ENCODE measurements at regions not wholly inside any gene's neighbourhood (a gene's known extent, or its start where the extent isn't known, plus 50 kb on each side); places are given as distances from the start of the nearest gene placed in this dataset.
A peak's percentile ranks its signal among the peaks of the same experiment; 100 is the strongest.
"Not testable (repeated sequence)": the region's sequence is repeated elsewhere in the genome, so short reads cannot be mapped to it uniquely, and the experiment has no call there.

DNA sequence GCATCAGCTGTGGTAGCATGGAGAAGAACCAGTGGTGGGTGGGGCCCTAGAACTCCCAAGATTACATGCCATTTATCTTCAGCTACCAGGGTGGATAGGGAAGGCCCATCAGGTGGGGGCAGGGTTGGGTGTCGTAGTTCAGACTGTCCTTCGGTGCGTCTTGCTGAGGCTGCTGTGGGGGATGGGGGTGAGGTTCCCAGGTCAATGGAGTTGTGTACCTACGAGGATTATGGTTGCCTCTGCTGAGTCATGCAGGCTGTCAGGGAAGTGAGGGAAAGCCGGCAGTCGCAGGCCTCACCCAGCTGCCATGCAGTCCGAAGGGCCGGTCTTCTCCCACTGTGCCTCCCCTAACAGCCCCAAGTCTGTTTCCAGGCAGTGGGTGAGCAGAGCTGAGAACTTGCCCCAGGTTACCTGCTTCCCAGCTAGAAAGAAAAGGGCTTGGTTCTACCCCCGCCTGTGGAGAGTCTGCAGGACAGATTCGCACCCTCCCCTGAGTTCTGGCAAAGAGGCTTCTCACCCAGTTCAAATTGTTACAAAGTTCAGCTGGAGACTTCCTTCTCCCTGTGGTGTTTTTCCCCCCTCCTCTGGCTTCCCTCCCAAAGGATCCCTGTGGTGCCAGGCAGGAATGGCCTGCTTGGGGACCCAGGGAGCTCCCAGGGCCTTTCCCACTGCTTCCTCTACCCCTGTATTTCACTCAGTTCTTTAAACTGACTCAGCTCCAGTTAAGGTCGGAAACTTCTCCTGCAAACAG is 342.7 kb downstream of the KLF13 start:
- H3K27ac Mint-ChIP-seq; H3K4me3 Mint-ChIP-seq; H3K4me1 Mint-ChIP-seq; H3K9me3 Mint-ChIP-seq; H3K36me3 Mint-ChIP-seq; ATAC-seq (ENCODE audit: low read depth); DNase-seq: not testable (repeated sequence)
- H3K27me3 Mint-ChIP-seq: peaks cover 15% of the 10 kb centered on the region
- POLR2A ChIA-PET: interaction anchor here (0.6 kb wide), 1 partner anchor 935 kb away, joined by 4 read pairs; no protein-coding TSS in a partner anchor

DNA sequence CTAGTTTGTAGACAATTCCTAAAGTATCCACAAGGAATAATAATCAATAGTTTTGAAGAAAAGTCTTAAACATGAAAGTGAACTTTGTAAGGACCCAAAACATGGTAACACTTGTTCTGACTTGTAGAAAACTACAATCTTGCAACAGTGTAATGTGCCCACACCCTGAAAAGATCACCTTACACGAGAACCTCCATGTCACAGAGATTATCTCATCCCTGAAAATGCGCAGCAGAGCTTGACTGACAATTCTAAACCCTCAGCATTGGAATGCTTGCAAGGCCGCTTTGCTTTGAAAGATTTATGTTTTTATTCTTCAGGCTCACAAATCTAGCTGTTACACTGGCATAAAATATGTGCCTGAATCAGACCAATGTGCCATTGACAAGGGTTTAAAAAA is 346.6 kb downstream of the KLF13 start:
- H3K4me1 Mint-ChIP-seq; DNase-seq; H3K4me3 Mint-ChIP-seq; POLR2A ChIA-PET; ATAC-seq (ENCODE audit: low read depth); H3K36me3 Mint-ChIP-seq; H3K9me3 Mint-ChIP-seq; H3K27ac Mint-ChIP-seq: not testable (repeated sequence)
- peaks cover 10% of the 10 kb centered on the region for H3K27me3 Mint-ChIP-seq

GRCh38 chr15:31681529-31682259 is 348.6 kb upstream of the CHRNA7 start:
- H3K4me1 Mint-ChIP-seq; POLR2A ChIA-PET; H3K27me3 Mint-ChIP-seq; H3K27ac Mint-ChIP-seq; H3K9me3 Mint-ChIP-seq; H3K36me3 Mint-ChIP-seq; ATAC-seq (ENCODE audit: low read depth); DNase-seq; H3K4me3 Mint-ChIP-seq: not testable (repeated sequence)

DNA sequence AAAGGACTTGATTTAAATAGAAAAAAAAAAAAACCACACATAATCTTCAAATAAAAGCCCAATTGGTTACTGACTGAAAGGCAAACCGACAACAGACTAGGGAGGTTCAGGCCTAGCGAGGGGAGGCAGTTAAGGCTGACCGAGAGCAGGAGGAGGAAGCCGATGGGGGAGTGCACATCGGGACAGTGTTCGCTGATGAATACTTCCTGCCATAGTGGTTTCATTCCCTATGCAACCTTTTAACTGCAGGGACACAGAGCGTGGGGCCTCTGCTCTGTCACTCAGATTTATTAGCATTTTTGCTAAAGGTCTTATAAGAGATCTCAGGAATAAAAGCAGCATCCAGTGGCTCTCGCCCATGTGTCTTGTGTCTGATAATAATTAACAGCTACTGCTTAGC is 343.2 kb upstream of the CHRNA7 start:
- not testable (repeated sequence) for H3K4me3 Mint-ChIP-seq, H3K27me3 Mint-ChIP-seq

DNA sequence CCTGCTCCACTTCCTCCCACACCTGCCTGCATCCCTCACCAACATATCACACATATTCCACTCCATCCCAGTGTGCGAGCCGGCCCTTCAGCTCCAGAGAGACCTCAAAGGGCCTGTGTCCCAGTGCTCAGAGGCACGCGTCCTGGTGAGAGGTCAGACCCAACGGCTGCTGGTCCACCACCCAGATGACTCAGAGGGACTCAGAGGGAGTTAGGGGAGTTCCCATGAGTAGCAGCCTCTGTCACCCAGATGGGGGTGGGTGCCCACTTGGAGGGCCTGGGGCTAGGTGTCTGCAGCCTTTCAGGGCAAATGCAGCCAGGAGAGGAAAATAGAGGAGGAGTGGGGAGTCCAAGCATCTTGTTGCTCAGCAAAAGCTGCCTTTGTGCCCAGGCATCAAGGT is 333.8 kb upstream of the CHRNA7 start:
- H3K27me3 Mint-ChIP-seq, POLR2A ChIA-PET: not testable (repeated sequence)

More for the DNA sequence above, 343.2 kb upstream of the CHRNA7 start:
- H3K27ac Mint-ChIP-seq; H3K9me3 Mint-ChIP-seq; H3K4me1 Mint-ChIP-seq; POLR2A ChIA-PET; ATAC-seq (ENCODE audit: low read depth); H3K36me3 Mint-ChIP-seq; DNase-seq: not testable (repeated sequence)

GRCh38 chr15:31705076-31705678 is 325.1 kb upstream of the CHRNA7 start:
- H3K27me3 Mint-ChIP-seq; H3K4me3 Mint-ChIP-seq; H3K4me1 Mint-ChIP-seq; DNase-seq; H3K36me3 Mint-ChIP-seq; H3K27ac Mint-ChIP-seq; H3K9me3 Mint-ChIP-seq; ATAC-seq (ENCODE audit: low read depth); POLR2A ChIA-PET: not testable (repeated sequence)

More for the DNA sequence above, 333.8 kb upstream of the CHRNA7 start:
- not testable (repeated sequence) for H3K4me3 Mint-ChIP-seq; DNase-seq; H3K27ac Mint-ChIP-seq; H3K4me1 Mint-ChIP-seq; H3K36me3 Mint-ChIP-seq; ATAC-seq (ENCODE audit: low read depth); H3K9me3 Mint-ChIP-seq

DNA sequence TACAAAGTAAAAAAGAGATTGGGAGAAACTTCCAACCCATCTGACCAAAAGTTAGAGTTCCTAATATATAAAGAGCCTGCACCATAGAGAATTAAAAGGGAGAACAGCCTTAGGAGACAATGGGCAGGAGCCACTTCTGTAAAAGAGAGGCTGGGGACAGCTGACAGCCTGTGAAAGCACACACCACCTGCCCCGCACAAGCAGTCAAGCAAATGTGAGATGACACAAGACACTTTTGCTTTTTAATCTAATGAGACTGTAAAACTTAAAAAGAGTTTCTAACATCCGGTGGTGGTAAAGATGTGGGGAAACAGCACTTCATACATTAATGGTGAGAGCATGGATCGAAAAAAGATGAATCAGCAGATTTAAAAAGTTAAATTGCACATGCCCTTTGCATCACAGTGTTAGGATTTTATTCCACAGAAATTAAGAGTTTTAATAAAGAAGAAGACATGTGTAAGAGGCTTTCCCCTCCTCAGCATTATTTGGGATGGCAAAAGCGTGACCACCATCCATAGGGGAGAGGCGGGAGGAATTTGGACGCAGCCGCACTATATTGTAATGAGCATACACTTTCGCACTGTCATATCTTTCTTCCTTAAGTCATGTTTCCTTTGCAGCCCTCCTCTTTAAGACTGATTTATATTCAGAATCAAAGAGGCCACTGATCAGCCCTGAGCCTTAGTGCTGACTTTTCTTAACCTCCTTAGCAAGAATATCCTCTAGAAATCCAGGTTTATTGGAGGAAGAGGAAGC is 322.2 kb upstream of the CHRNA7 start:
- H3K4me3 Mint-ChIP-seq, H3K27me3 Mint-ChIP-seq, H3K9me3 Mint-ChIP-seq, H3K4me1 Mint-ChIP-seq, POLR2A ChIA-PET, H3K27ac Mint-ChIP-seq, H3K36me3 Mint-ChIP-seq, DNase-seq: not testable (repeated sequence)
- ATAC-seq (ENCODE audit: low read depth): peak; percentile 47

- H3K9me3 Mint-ChIP-seq; H3K27me3 Mint-ChIP-seq; H3K36me3 Mint-ChIP-seq; POLR2A ChIA-PET; H3K27ac Mint-ChIP-seq; DNase-seq; H3K4me3 Mint-ChIP-seq; H3K4me1 Mint-ChIP-seq; ATAC-seq (ENCODE audit: low read depth): not testable (repeated sequence)
These were observed 321.5 kb upstream of the CHRNA7 start for GRCh38 chr15:31708703-31709327.

DNA sequence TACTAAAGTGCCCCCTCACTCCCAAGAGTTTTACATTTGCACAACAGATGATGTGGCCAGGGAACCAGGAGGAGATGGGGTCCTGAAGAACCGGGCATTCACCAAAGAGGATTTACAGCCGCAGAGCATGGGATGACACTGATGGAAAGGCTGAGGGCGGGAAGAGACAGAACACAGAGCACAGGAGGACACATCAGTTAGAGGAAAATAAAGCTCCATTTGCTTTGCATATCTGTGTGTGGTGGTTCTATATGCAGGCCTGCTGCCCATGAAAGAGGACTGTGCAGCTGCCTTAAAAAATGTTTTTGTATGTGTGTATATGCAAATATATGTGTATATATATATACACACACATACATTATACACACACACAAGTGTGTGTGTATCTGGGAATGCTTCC is 320.8 kb upstream of the CHRNA7 start:
- H3K36me3 Mint-ChIP-seq: not testable (repeated sequence)

DNA sequence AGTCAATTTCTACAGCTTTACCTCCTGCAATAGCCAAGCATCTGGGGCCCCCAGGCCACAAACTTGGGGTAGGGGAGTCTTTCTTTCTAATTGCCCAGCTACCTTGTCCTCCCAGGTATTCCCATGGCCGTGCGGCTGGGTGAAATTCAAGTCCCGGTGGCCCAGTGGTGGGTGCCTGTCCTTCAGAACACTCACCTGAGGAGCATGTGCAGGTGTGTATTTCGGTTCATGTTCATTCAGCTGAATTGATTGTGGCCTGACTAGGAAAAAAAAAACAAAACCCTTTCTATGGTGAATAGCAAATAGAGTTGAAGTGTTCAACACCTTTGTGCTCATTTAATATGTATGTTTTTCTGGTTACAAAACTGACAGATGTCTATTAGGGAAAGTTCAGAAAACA is 319.5 kb upstream of the CHRNA7 start:
- H3K27me3 Mint-ChIP-seq; H3K4me1 Mint-ChIP-seq; H3K27ac Mint-ChIP-seq; ATAC-seq (ENCODE audit: low read depth); H3K36me3 Mint-ChIP-seq; POLR2A ChIA-PET; H3K9me3 Mint-ChIP-seq; H3K4me3 Mint-ChIP-seq; DNase-seq: not testable (repeated sequence)

More for the DNA sequence above, 320.8 kb upstream of the CHRNA7 start:
- H3K4me3 Mint-ChIP-seq; H3K27ac Mint-ChIP-seq; H3K9me3 Mint-ChIP-seq; H3K4me1 Mint-ChIP-seq; H3K27me3 Mint-ChIP-seq; DNase-seq; POLR2A ChIA-PET; ATAC-seq (ENCODE audit: low read depth): not testable (repeated sequence)

- H3K36me3 Mint-ChIP-seq; ATAC-seq (ENCODE audit: low read depth); H3K4me1 Mint-ChIP-seq; H3K9me3 Mint-ChIP-seq; POLR2A ChIA-PET; H3K27me3 Mint-ChIP-seq; H3K27ac Mint-ChIP-seq; H3K4me3 Mint-ChIP-seq; DNase-seq: not testable (repeated sequence)
These were observed 315.1 kb upstream of the CHRNA7 start for GRCh38 chr15:31715208-31715607.

GRCh38 chr15:31718625-31719024 is 311.7 kb upstream of the CHRNA7 start:
- H3K4me1 Mint-ChIP-seq; H3K36me3 Mint-ChIP-seq; H3K27me3 Mint-ChIP-seq; DNase-seq; H3K9me3 Mint-ChIP-seq; H3K27ac Mint-ChIP-seq; ATAC-seq (ENCODE audit: low read depth); H3K4me3 Mint-ChIP-seq; POLR2A ChIA-PET: not testable (repeated sequence)

GRCh38 chr15:31719396-31720022 is 310.8 kb upstream of the CHRNA7 start:
- H3K36me3 Mint-ChIP-seq; H3K4me1 Mint-ChIP-seq; H3K4me3 Mint-ChIP-seq; ATAC-seq (ENCODE audit: low read depth); POLR2A ChIA-PET; H3K27ac Mint-ChIP-seq; H3K27me3 Mint-ChIP-seq; H3K9me3 Mint-ChIP-seq; DNase-seq: not testable (repeated sequence)

All from activated naive CD8-positive, alpha-beta T cell treated with anti-CD3 and anti-CD28 coated beads, Interleukin-2, amount 10 ng/mL, durations not matched to agents 7 days and 5 days (primary cell).